Spleen (tissue), 11 donors: ENCODE measurements at regions not wholly inside any gene's neighbourhood (a gene's known extent, or its start where the extent isn't known, plus 50 kb on each side); places are given as distances from the start of the nearest gene placed in this dataset.
"Not testable (repeated sequence)": the region's sequence is repeated elsewhere in the genome, so short reads cannot be mapped to it uniquely, and the experiment has no call there.

Experiments used
- DNase-seq: peaks from one replicate; pipeline ENCODE4 v3.0.0-alpha.2; 2020
- H3K27ac ChIP-seq, 8 donors: fragments of 200-600 bp; sonication (generic) in 7 of 8; 1 replicate in 4 of 8; 2 replicates in 4 of 8; pipeline versions ENCODE4 v1.5.0 to v1.8.0; 2016 to 2021; ENCODE audit warnings: inconsistent platforms in 4 of 8, mild to moderate bottlenecking in 4 of 8, moderate library complexity in 1 of 8
- H3K27me3 ChIP-seq, 7 donors: fragments of 200-600 bp; sonication (generic) in 6 of 7; replicated peaks in 1 of 7; 1 replicate in 4 of 7; 2 replicates in 3 of 7; pipeline versions ENCODE4 v1.5.0 to v1.8.0; 2016 to 2021; ENCODE audit warnings: inconsistent platforms in 3 of 7, mild to moderate bottlenecking in 1 of 7
- H3K36me3 ChIP-seq, 6 donors: fragments of 200-600 bp; sonication (generic) in 5 of 6; 1 replicate in 4 of 6; 2 replicates in 2 of 6; pipeline versions ENCODE4 v1.5.0 to v1.8.0; 2016 to 2021; ENCODE audit warnings: inconsistent platforms in 2 of 6
- H3K4me1 ChIP-seq, 6 donors: fragments of 200-600 bp; sonication (generic) in 5 of 6; 1 replicate in 3 of 6; 2 replicates in 3 of 6; pipeline versions ENCODE4 v1.5.0 to v1.8.0; 2016 to 2021; ENCODE audit warnings: inconsistent platforms in 3 of 6
- H3K4me3 ChIP-seq, 8 donors: fragments of 200-600 bp; sonication (generic) in 7 of 8; 1 replicate in 4 of 8; 2 replicates in 4 of 8; pipeline versions ENCODE4 v1.5.0 to v1.8.0; 2016 to 2021; ENCODE audit warnings: inconsistent platforms in 4 of 8, mild to moderate bottlenecking in 4 of 8, moderate library complexity in 2 of 8
- H3K9me3 ChIP-seq, 8 donors: fragments of 200-600 bp; sonication (generic) in 7 of 8; 1 replicate in 4 of 8; 2 replicates in 4 of 8; pipeline versions ENCODE4 v1.5.0 to v1.8.0; 2016 to 2021; ENCODE audit warnings: inconsistent platforms in 4 of 8
- CTCF ChIP-seq, 11 experiments: fragments of 200-600 bp in 7 of 11; fragments of 450-650 bp in 4 of 11; sonication (generic) in 4 of 11; IDR thresholded peaks in 8 of 11; conservative IDR thresholded peaks in 3 of 11; 1 replicate in 7 of 11; 2 replicates in 4 of 11; pipeline versions ENCODE4 v1.4.0 to v1.8.0; 2016 to 2021; ENCODE audit warnings: antibody characterized with exemption in 11 of 11, inconsistent platforms in 4 of 11, mild to moderate bottlenecking in 1 of 11
- POLR2A ChIP-seq, 3 donors: fragments of 450-650 bp; IDR thresholded peaks; one replicate each; pipeline ENCODE4 v1.5.1; 2017; ENCODE audit warnings: antibody characterized with exemption in 3 of 3, mild to moderate bottlenecking in 1 of 3
- POLR2AphosphoS5 ChIP-seq, 3 donors: sonication (generic); formaldehyde crosslinking; IDR thresholded peaks; one replicate each; pipeline ENCODE4 v1.5.1; 2017; ENCODE audit warnings: antibody characterized with exemption in 3 of 3
- WGBS, 5 donors: extraction: QIAGEN DNeasy Blood & Tissue Kit in 3 of 5; methylation state at CpG; one replicate each; pipeline versions ENCODE4 v1.1.5 to v1.1.7; 2013 to 2018; 5-methylcytosine and 5-hydroxymethylcytosine counted together
- intact Hi-C: fragments of 100-400 bp; cut with DNase I; formaldehyde crosslinking; loops from one replicate; pipeline ENCODE4 v1.15.0; 2023; ENCODE audit warnings: low total_unique reads
- donor health status: healthy with polysubstance abuse.
- donor health status: DM: no; HTN: no; CAD: no; lungs with moderate emphysema.
- donor health status: DM: no; HTN: no; CAD: no.
- donor health status: Bipolar disorder and iron deficiency.
- donor health status: healthy.
- donor health status: DM: no; HTN: no; CAD: no.
- donor health status: DM: yes; HTN: yes; CAD: no.

DNA sequence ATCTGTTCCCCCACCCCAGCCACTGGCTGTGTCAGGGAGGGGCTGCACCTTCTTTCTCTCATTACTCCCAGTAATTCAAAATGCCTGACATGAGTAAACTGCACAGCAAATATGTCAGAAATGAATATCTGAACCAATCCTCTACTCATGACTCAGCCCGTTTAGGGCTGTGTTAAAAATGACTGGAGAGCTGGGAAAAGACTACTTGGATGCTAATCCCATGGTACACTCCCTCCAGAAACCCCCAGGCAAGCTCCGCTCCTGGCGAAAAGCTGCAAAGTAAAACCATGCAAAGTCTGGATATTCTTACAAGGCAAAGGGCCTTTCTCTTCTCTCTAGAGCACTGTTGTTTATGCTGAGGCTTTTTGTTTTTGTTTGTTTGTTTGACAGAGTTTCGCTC lies 448.1 kb upstream of the DYNLRB2 start:
- H3K27ac ChIP-seq: no peak overlapping the region
- intact Hi-C loops: no loop called here
- H3K36me3 ChIP-seq: no peaks in the 10 kb centered on the region
- no peak overlapping the region for H3K4me3 ChIP-seq
- 84 to 92% (median 85%) methylated on average over 4 of the region's 4 CpGs for WGBS, 5 donors
- no peaks in the 10 kb centered on the region for H3K27me3 ChIP-seq
- peaks cover 0 to 11% (median 0%) of the 10 kb centered on the region in 8 donors for H3K9me3 ChIP-seq
- no peak for DNase-seq
- H3K4me1 ChIP-seq: no peaks in the 10 kb centered on the region
- TF ChIP-seq POLR2AphosphoS5 (IDR thresholded peaks at IDR 0.05): no peak
- no peak for TF ChIP-seq POLR2A (IDR thresholded peaks at IDR 0.05)
- TF ChIP-seq CTCF (IDR thresholded peaks at IDR 0.05 in 8 of 11, conservative IDR thresholded peaks at IDR 0.05 in 3 of 11): no peak

- H3K4me1 ChIP-seq, H3K36me3 ChIP-seq, H3K27ac ChIP-seq, H3K27me3 ChIP-seq, intact Hi-C loops, H3K4me3 ChIP-seq, H3K9me3 ChIP-seq, DNase-seq: not testable (repeated sequence)
- WGBS, 5 donors: 50 to 62% (median 54%) methylated on average over 4 of the region's 4 CpGs
Measured at GRCh38 chr16:80091453-80091852, 449.3 kb upstream of the DYNLRB2 start.

- DNase-seq: no peak
- Histone ChIP-seq H3K4me1 (no peaks in the 10 kb centered on the region), H3K36me3 (no peaks in the 10 kb centered on the region), H3K4me3 (no peak overlapping the region), H3K9me3 (no peaks in the 10 kb centered on the region), H3K27me3 (peaks cover 0 to 8% (median 0%) of the 10 kb centered on the region in 7 donors), H3K27ac (no peak overlapping the region)
- intact Hi-C loops: no loop called here
- 83 to 87% (median 86%) methylated on average over 2 of the region's 2 CpGs for WGBS, 5 donors
- TF ChIP-seq POLR2AphosphoS5 (IDR thresholded peaks at IDR 0.05): no peak
- no peak for TF ChIP-seq CTCF (IDR thresholded peaks at IDR 0.05 in 8 of 11, conservative IDR thresholded peaks at IDR 0.05 in 3 of 11)
- no peak for TF ChIP-seq POLR2A (IDR thresholded peaks at IDR 0.05)
Measured at GRCh38 chr16:80085606-80086005, 455.2 kb upstream of the DYNLRB2 start.

GRCh38 chr16:80084614-80085013 lies 456.2 kb upstream of the DYNLRB2 start:
- TF ChIP-seq CTCF (IDR thresholded peaks at IDR 0.05 in 8 of 11, conservative IDR thresholded peaks at IDR 0.05 in 3 of 11): peak in 8 of 11 experiments; percentile 17 to 52 (median 40)
- TF ChIP-seq POLR2A (IDR thresholded peaks at IDR 0.05): no peak
- TF ChIP-seq POLR2AphosphoS5 (IDR thresholded peaks at IDR 0.05): no peak
- no peak for DNase-seq

GRCh38 chr16:80084163-80084562 lies 456.6 kb upstream of the DYNLRB2 start:
- no peak for DNase-seq
- no peaks in the 10 kb centered on the region for H3K36me3 ChIP-seq
- H3K27me3 ChIP-seq: peaks cover 0 to 8% (median 0%) of the 10 kb centered on the region in 7 donors
- H3K4me3 ChIP-seq: no peak overlapping the region
- no peak for TF ChIP-seq POLR2A (IDR thresholded peaks at IDR 0.05)
- TF ChIP-seq POLR2AphosphoS5 (IDR thresholded peaks at IDR 0.05): no peak
- no peak for TF ChIP-seq CTCF (IDR thresholded peaks at IDR 0.05 in 8 of 11, conservative IDR thresholded peaks at IDR 0.05 in 3 of 11)
- intact Hi-C loops: no loop called here
- 83 to 93% (median 85%) methylated on average over 3 of the region's 3 CpGs for WGBS, 5 donors
- no peaks in the 10 kb centered on the region for H3K9me3 ChIP-seq
- H3K4me1 ChIP-seq: no peaks in the 10 kb centered on the region
- no peak overlapping the region for H3K27ac ChIP-seq

More at GRCh38 chr16:80084614-80085013, 456.2 kb upstream of the DYNLRB2 start:
- intact Hi-C loops: no loop called here
- Histone ChIP-seq H3K27me3 (peaks cover 0 to 8% (median 0%) of the 10 kb centered on the region in 7 donors), H3K4me3 (no peak overlapping the region), H3K9me3 (no peaks in the 10 kb centered on the region), H3K27ac (no peak overlapping the region), H3K36me3 (no peaks in the 10 kb centered on the region), H3K4me1 (no peaks in the 10 kb centered on the region)
- WGBS, 5 donors: 27 to 33% (median 30%) methylated on average over 5 of the region's 5 CpGs
